SHP77 (cell line): ENCODE measurements at regions not wholly inside any gene's neighbourhood (a gene's known extent, or its start where the extent isn't known, plus 50 kb on each side); places are given as distances from the start of the nearest gene placed in this dataset.
"Not testable (repeated sequence)": the region's sequence is repeated elsewhere in the genome, so short reads cannot be mapped to it uniquely, and the experiment has no call there.

Source experiments
- DNase-seq, 2 experiments: peaks; one replicate each; lab custom pipeline; 2025; lab: John Stamatoyannopoulos, UW

- not testable (repeated sequence) for DNase-seq
These were observed 1767.7 kb upstream of the ACO1 start for GRCh38 chr9:30616782-30617181.

GRCh38 chr9:30622561-30622960 lies 1761.9 kb upstream of the ACO1 start:
- no peak for DNase-seq

GRCh38 chr9:30628915-30629567 lies 1755.4 kb upstream of the ACO1 start:
- no peak for DNase-seq

GRCh38 chr9:30630459-30630858 lies 1754.0 kb upstream of the ACO1 start:
- DNase-seq = no peak

GRCh38 chr9:30646639-30647038 lies 1737.8 kb upstream of the ACO1 start:
- not testable (repeated sequence) for DNase-seq

GRCh38 chr9:30661925-30662324 lies 1722.5 kb upstream of the ACO1 start:
- no peak for DNase-seq

GRCh38 chr9:30670805-30671562 lies 1713.5 kb upstream of the ACO1 start:
- no peak for DNase-seq

GRCh38 chr9:30673132-30673531 lies 1711.3 kb upstream of the ACO1 start:
- DNase-seq = no peak

- no peak for DNase-seq
These were observed 1707.8 kb upstream of the ACO1 start for GRCh38 chr9:30676651-30677050.

- no peak for DNase-seq
These were observed 1707.2 kb upstream of the ACO1 start for GRCh38 chr9:30677221-30677620.

GRCh38 chr9:30688801-30689200 lies 1695.6 kb upstream of the ACO1 start:
- DNase-seq = no peak

GRCh38 chr9:30697958-30698357 lies 1686.5 kb upstream of the ACO1 start:
- no peak for DNase-seq

GRCh38 chr9:30711591-30711990 lies 1672.9 kb upstream of the ACO1 start:
- no peak for DNase-seq

- no peak for DNase-seq
These were observed 1671.2 kb upstream of the ACO1 start for GRCh38 chr9:30713243-30713642.

GRCh38 chr9:30714389-30714788 lies 1670.1 kb upstream of the ACO1 start:
- DNase-seq = no peak

GRCh38 chr9:30718483-30718882 lies 1666.0 kb upstream of the ACO1 start:
- no peak for DNase-seq

GRCh38 chr9:30722065-30722464 lies 1662.4 kb upstream of the ACO1 start:
- no peak for DNase-seq

- DNase-seq = no peak
These were observed 1660.8 kb upstream of the ACO1 start for GRCh38 chr9:30723656-30724055.

- no peak for DNase-seq
These were observed 1652.4 kb upstream of the ACO1 start for GRCh38 chr9:30732060-30732459.

GRCh38 chr9:30744871-30745270 lies 1639.6 kb upstream of the ACO1 start:
- DNase-seq = no peak

- DNase-seq = no peak
These were observed 1637.9 kb upstream of the ACO1 start for GRCh38 chr9:30746589-30746988.

- DNase-seq = no peak
These were observed 1626.7 kb upstream of the ACO1 start for GRCh38 chr9:30757723-30758122.

- no peak for DNase-seq
These were observed 1625.6 kb upstream of the ACO1 start for GRCh38 chr9:30758726-30759446.
